CD8-positive, alpha-beta memory T cell (primary cell): ENCODE measurements at regions not wholly inside any gene's neighbourhood (a gene's known extent, or its start where the extent isn't known, plus 50 kb on each side); places are given as distances from the start of the nearest gene placed in this dataset.

ENCODE experiments used
- CTCF ChIA-PET: fragments of 350-600 bp; sonication (Branson Sonifier 250); formaldehyde crosslinking; loops from one replicate; lab custom pipeline; 2021; ENCODE audit warnings: antibody characterized with exemption; lab: Charles Lee
- POLR2A ChIA-PET: fragments of 350-600 bp; sonication (Branson Sonifier 250); formaldehyde crosslinking; loops from one replicate; lab custom pipeline; 2021; ENCODE audit warnings: antibody characterized with exemption; lab: Charles Lee
- DNase-seq, 5 donors: peaks; one replicate each; pipeline versions ENCODE4 v3.0.0 to v3.0.0-alpha.2; 2020 to 2022; ENCODE audit warnings: mixed read lengths in 1 of 5
- H3K27ac ChIP-seq: one replicate; pipeline ENCODE4 v1.7.0; 2013; ENCODE audit warnings: low read depth, mild to moderate bottlenecking, low read length, moderate library complexity
- H3K27me3 ChIP-seq: 2 replicates; pipeline ENCODE4 v1.7.0; 2013; ENCODE audit warnings: low read length, mild to moderate bottlenecking; ENCODE audit not compliant: insufficient read depth, poor library complexity, severe bottlenecking
- H3K36me3 ChIP-seq: 2 replicates; pipeline ENCODE4 v1.7.0; 2013; ENCODE audit warnings: mild to moderate bottlenecking, low read length, moderate library complexity; ENCODE audit not compliant: insufficient read depth
- H3K4me1 ChIP-seq: 2 replicates; pipeline ENCODE4 v1.7.0; 2013; ENCODE audit warnings: mild to moderate bottlenecking, low read length, moderate library complexity; ENCODE audit not compliant: insufficient read depth
- H3K4me3 ChIP-seq: 2 replicates; pipeline ENCODE4 v1.7.0; 2013; ENCODE audit warnings: mild to moderate bottlenecking, low read length
- H3K9me3 ChIP-seq: 2 replicates; pipeline ENCODE4 v1.7.0; 2013; ENCODE audit warnings: mild to moderate bottlenecking, low read length
- H3K27ac Mint-ChIP-seq, 8 donors: one replicate each; pipeline ENCODE4 v1.8.0; 2020 to 2021; ENCODE audit warnings: mixed read lengths in 8 of 8, mild to moderate bottlenecking in 6 of 8, inconsistent platforms in 3 of 8, moderate library complexity in 3 of 8
- H3K27me3 Mint-ChIP-seq, 2 donors: one replicate each; pipeline ENCODE4 v1.8.0; 2020 to 2021; ENCODE audit warnings: mixed read lengths in 2 of 2, mild to moderate bottlenecking in 1 of 2, moderate library complexity in 1 of 2
- H3K36me3 Mint-ChIP-seq, 3 donors: one replicate each; pipeline ENCODE4 v1.8.0; 2020 to 2021; ENCODE audit warnings: mixed read lengths in 3 of 3, inconsistent platforms in 1 of 3, mild to moderate bottlenecking in 1 of 3
- H3K4me1 Mint-ChIP-seq, 3 donors: one replicate each; pipeline ENCODE4 v1.8.0; 2020 to 2021; ENCODE audit warnings: mixed read lengths in 3 of 3, inconsistent platforms in 1 of 3, mild to moderate bottlenecking in 1 of 3
- H3K4me3 Mint-ChIP-seq, 7 donors: one replicate each; pipeline ENCODE4 v1.8.0; 2020 to 2021; ENCODE audit warnings: mixed read lengths in 7 of 7, mild to moderate bottlenecking in 6 of 7, moderate library complexity in 4 of 7, inconsistent platforms in 2 of 7
- H3K9me3 Mint-ChIP-seq, 5 donors: one replicate each; pipeline ENCODE4 v1.8.0; 2020 to 2022; ENCODE audit warnings: mixed read lengths in 5 of 5, mild to moderate bottlenecking in 3 of 5, moderate library complexity in 2 of 5, inconsistent platforms in 1 of 5

DNA sequence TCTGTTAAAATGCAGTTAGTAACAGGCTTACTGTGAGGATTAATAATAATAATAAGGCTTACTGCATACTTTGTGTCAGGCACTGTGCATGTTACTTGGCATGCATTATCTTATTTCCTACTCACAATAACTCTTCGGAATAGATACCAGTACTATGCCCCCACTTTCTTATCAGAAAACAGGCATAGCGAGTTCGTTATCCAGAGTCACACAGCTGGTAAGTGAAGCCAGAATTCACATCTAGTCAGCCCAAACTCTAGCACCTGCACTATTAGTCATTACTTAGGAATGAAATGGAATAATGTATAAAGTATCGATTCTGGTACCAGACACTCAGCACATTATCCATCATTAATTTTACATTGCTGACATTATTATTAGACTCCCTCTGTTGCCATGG is 155.7 kb upstream of the BLID start:
- no peaks in the 10 kb centered on the region for H3K27me3 Mint-ChIP-seq
- H3K4me1 Mint-ChIP-seq: no peaks in the 10 kb centered on the region
- H3K4me1 ChIP-seq: no peaks in the 10 kb centered on the region
- no peak overlapping the region for H3K27ac ChIP-seq
- H3K4me3 Mint-ChIP-seq: no peak overlapping the region
- ChIA-PET CTCF (no interaction called here), POLR2A (no interaction called here)
- H3K27me3 ChIP-seq: no peaks in the 10 kb centered on the region
- no peaks in the 10 kb centered on the region for H3K36me3 ChIP-seq
- no peak overlapping the region for H3K27ac Mint-ChIP-seq
- no peaks in the 10 kb centered on the region for H3K9me3 ChIP-seq
- no peak for DNase-seq
- H3K36me3 Mint-ChIP-seq: no peaks in the 10 kb centered on the region
- no peak overlapping the region for H3K4me3 ChIP-seq
- H3K9me3 Mint-ChIP-seq: no peaks in the 10 kb centered on the region

DNA sequence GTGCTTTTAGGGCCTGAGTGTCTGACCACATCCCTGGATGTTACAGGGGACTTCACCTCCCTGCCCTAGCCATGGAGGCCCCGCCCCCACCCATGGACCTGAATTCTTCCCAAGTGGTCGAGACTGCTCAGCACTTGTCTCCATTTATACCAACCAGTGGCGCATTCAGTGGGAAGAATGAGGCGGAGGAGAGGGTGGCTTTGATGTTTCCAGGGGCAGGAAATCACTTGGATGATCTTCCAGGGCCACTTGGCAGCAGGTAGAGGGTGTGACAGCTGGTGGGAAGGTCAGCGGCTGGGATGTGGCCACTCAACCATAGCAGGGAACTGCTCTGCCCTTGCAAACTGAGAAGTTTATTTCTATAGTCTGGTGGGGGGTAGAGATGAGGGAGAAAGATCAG is 155.1 kb upstream of the BLID start:
- Histone ChIP-seq H3K36me3 (no peaks in the 10 kb centered on the region), H3K4me1 (no peaks in the 10 kb centered on the region), H3K27ac (no peak overlapping the region), H3K9me3 (no peaks in the 10 kb centered on the region), H3K4me3 (no peak overlapping the region), H3K27me3 (no peaks in the 10 kb centered on the region)
- no peak for DNase-seq
- Mint-ChIP-seq H3K27me3 (no peaks in the 10 kb centered on the region), H3K27ac (no peak overlapping the region), H3K4me3 (no peak overlapping the region), H3K4me1 (no peaks in the 10 kb centered on the region), H3K9me3 (no peaks in the 10 kb centered on the region), H3K36me3 (no peaks in the 10 kb centered on the region)
- ChIA-PET CTCF (no interaction called here), POLR2A (no interaction called here)

DNA sequence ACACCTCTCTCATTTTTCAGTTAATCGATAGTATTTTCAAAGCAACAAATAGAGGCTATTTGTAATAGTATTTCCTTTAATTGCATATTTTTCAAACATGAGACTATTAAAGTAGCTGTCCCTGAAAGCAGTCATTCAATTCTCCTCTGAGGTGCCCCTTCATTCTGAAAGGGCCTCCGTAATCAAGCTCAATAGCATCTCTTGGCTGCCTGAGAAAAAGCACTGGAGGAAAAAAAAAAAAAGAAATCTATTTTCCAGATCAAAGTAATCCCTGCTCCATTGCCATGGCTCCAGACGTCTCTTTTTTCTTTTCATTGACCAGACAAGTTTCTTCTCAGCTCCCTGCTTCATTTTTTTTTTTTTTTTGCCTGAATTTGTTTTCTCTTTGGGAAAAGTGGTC is 154.5 kb upstream of the BLID start:
- ChIA-PET POLR2A (no interaction called here), CTCF (no interaction called here)
- no peaks in the 10 kb centered on the region for H3K27me3 Mint-ChIP-seq

DNA sequence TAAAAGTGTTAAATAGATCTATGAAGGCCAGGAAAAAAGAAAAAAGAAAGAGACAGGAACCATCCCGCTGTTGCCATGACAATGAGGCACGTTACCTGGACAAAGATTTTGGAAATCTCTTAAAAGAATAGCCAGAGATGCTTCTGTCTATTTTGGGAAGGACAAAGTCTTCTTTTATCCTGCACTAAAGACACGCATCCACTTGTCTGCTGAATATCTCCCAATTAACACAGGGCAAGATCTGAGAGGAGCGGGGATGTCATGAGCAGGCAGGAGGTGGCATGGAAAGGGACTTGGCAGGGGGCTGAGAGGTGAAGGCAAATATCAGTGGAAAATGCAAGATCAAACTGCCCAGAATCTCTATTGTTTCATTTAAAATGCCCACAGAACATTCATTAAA is 153.8 kb upstream of the BLID start:
- no peaks in the 10 kb centered on the region for H3K9me3 Mint-ChIP-seq
- CTCF ChIA-PET: no interaction called here
- no peak for DNase-seq

More for the DNA sequence above, 154.5 kb upstream of the BLID start:
- no peak overlapping the region for H3K4me3 Mint-ChIP-seq
- H3K27ac Mint-ChIP-seq: no peak overlapping the region
- H3K4me1 Mint-ChIP-seq: no peaks in the 10 kb centered on the region
- Histone ChIP-seq H3K4me1 (no peaks in the 10 kb centered on the region), H3K9me3 (no peaks in the 10 kb centered on the region), H3K27ac (no peak overlapping the region), H3K36me3 (no peaks in the 10 kb centered on the region), H3K4me3 (no peak overlapping the region), H3K27me3 (no peaks in the 10 kb centered on the region)
- H3K9me3 Mint-ChIP-seq: no peaks in the 10 kb centered on the region
- H3K36me3 Mint-ChIP-seq: no peaks in the 10 kb centered on the region
- DNase-seq: no peak

DNA sequence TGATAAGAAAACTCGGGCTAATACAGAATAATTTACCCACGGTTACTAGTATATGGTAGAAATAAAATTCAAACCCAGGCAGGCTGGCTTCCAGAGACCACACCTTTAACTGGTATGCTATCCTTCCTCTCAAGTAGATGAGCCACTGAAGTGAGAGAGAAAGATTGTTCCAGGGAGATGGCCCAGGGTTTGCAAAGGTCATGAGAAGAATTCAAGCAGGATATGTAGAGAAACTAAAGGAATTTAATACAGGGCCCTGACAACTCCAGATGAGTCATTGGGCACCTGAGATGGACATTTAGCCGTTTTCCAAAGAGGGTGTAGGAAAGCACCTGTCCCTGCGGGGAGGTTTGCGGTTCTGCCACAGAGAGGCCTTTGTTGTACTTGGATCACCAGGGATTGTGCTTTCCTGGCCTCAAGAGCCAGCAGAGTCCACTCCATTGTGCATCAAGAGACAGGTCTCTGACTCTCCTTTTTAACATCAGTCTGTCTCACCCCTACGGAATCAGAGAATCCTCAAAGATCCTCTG is 152.7 kb upstream of the BLID start:
- H3K27me3 Mint-ChIP-seq: no peaks in the 10 kb centered on the region

More for the DNA sequence above, 153.8 kb upstream of the BLID start:
- Histone ChIP-seq H3K27me3 (no peaks in the 10 kb centered on the region), H3K9me3 (no peaks in the 10 kb centered on the region), H3K4me3 (no peak overlapping the region), H3K36me3 (no peaks in the 10 kb centered on the region), H3K27ac (no peak overlapping the region), H3K4me1 (no peaks in the 10 kb centered on the region)
- H3K36me3 Mint-ChIP-seq: no peaks in the 10 kb centered on the region
- H3K27ac Mint-ChIP-seq: no peak overlapping the region
- H3K4me1 Mint-ChIP-seq: no peaks in the 10 kb centered on the region
- H3K4me3 Mint-ChIP-seq: no peak overlapping the region
- H3K27me3 Mint-ChIP-seq: no peaks in the 10 kb centered on the region
- POLR2A ChIA-PET: no interaction called here

DNA sequence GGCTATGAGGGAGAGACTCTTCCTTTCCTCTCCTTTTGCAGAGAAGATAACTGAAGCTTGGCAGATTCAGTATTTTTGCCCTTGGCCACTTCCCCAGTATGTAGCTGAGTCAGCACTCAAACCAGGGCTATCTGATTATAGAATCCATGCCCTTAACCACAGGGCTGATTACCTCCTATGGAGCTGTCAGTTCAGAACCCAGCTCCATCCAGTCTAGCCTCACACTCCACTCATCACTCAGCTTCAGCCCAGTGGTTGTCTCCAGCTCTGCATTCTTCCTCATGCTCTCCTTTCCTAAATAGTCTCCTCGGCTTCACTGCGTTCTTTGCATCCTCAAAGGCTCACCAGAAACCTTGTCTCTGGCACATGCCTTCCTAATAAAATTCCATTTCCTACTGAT is 151.6 kb upstream of the BLID start:
- Histone ChIP-seq H3K27ac (no peak overlapping the region), H3K4me3 (no peak overlapping the region), H3K27me3 (no peaks in the 10 kb centered on the region), H3K4me1 (no peaks in the 10 kb centered on the region), H3K36me3 (no peaks in the 10 kb centered on the region), H3K9me3 (no peaks in the 10 kb centered on the region)
- no peak overlapping the region for H3K27ac Mint-ChIP-seq
- peaks cover 0 to 2% (median 0%) of the 10 kb centered on the region in 5 donors for H3K9me3 Mint-ChIP-seq
- H3K27me3 Mint-ChIP-seq: no peaks in the 10 kb centered on the region
- H3K4me1 Mint-ChIP-seq: no peaks in the 10 kb centered on the region
- no peaks in the 10 kb centered on the region for H3K36me3 Mint-ChIP-seq
- no peak for DNase-seq
- POLR2A ChIA-PET: no interaction called here
- CTCF ChIA-PET: no interaction called here
- H3K4me3 Mint-ChIP-seq: no peak overlapping the region

More for the DNA sequence above, 152.7 kb upstream of the BLID start:
- Histone ChIP-seq H3K4me1 (no peaks in the 10 kb centered on the region), H3K27me3 (no peaks in the 10 kb centered on the region), H3K9me3 (no peaks in the 10 kb centered on the region), H3K36me3 (no peaks in the 10 kb centered on the region), H3K27ac (no peak overlapping the region), H3K4me3 (no peak overlapping the region)
- H3K4me1 Mint-ChIP-seq: no peaks in the 10 kb centered on the region
- no peak overlapping the region for H3K4me3 Mint-ChIP-seq
- no peaks in the 10 kb centered on the region for H3K36me3 Mint-ChIP-seq
- DNase-seq: no peak
- H3K9me3 Mint-ChIP-seq: no peaks in the 10 kb centered on the region
- ChIA-PET CTCF (no interaction called here), POLR2A (no interaction called here)
- peak overlapping the region in 1 of 8 donors; percentile 41 for H3K27ac Mint-ChIP-seq

DNA sequence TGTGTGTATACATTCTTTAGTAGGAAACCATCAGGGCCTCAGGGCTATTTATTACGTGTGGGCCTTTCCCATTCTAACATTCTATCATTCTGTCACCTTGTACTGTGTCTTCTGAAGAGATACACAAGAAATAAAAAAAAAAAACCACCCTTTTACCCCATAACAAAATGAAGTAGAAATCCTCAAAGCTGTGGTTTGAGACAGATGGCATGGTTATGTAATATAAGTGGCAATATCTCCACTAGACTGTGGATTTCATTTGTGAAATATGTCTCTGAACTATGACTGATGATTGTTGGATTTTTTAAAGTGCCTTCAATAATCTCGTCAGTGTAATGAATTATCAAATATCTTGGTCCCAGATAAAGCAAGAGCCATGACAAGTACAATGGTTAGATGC is 150.0 kb upstream of the BLID start:
- H3K36me3 Mint-ChIP-seq: no peaks in the 10 kb centered on the region
- no peak overlapping the region for H3K27ac Mint-ChIP-seq
- no peaks in the 10 kb centered on the region for H3K27me3 Mint-ChIP-seq
- Histone ChIP-seq H3K9me3 (no peaks in the 10 kb centered on the region), H3K27ac (no peak overlapping the region), H3K4me1 (no peaks in the 10 kb centered on the region), H3K27me3 (no peaks in the 10 kb centered on the region), H3K36me3 (no peaks in the 10 kb centered on the region), H3K4me3 (no peak overlapping the region)
- H3K4me3 Mint-ChIP-seq: no peak overlapping the region
- no peak for DNase-seq
- no peaks in the 10 kb centered on the region for H3K4me1 Mint-ChIP-seq
- CTCF ChIA-PET: no interaction called here
- peaks cover 0 to 8% (median 0%) of the 10 kb centered on the region in 5 donors for H3K9me3 Mint-ChIP-seq
- POLR2A ChIA-PET: no interaction called here

DNA sequence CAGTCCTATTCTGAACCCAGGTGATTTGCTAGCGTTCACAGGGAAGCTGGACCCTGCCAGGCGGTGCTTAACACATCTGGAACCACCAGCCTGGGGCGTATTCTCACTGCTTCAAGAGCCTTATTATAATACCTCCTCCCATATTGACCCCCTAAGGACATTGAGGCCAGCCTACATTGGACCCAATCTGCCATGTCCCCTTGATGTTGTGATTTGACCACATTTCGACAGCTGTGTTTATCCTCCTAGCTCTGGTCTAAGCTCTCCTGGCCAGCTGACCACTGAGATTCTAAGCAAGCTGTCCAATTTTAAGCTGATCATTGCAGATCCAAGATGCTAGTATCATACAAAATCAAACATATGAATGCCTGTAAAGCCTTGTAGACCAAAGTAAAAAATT is 148.1 kb upstream of the BLID start:
- no peak for DNase-seq
- Histone ChIP-seq H3K27ac (no peak overlapping the region), H3K9me3 (no peaks in the 10 kb centered on the region), H3K27me3 (no peaks in the 10 kb centered on the region), H3K4me1 (no peaks in the 10 kb centered on the region), H3K4me3 (no peak overlapping the region), H3K36me3 (no peaks in the 10 kb centered on the region)
- H3K4me1 Mint-ChIP-seq: no peaks in the 10 kb centered on the region
- H3K36me3 Mint-ChIP-seq: no peaks in the 10 kb centered on the region
- H3K27ac Mint-ChIP-seq: peak overlapping the region in 1 of 8 donors; percentile 73
- POLR2A ChIA-PET: no interaction called here
- H3K4me3 Mint-ChIP-seq: no peak overlapping the region
- H3K27me3 Mint-ChIP-seq: no peaks in the 10 kb centered on the region
- H3K9me3 Mint-ChIP-seq: peaks cover 0 to 12% (median 0%) of the 10 kb centered on the region in 5 donors
- CTCF ChIA-PET: no interaction called here

DNA sequence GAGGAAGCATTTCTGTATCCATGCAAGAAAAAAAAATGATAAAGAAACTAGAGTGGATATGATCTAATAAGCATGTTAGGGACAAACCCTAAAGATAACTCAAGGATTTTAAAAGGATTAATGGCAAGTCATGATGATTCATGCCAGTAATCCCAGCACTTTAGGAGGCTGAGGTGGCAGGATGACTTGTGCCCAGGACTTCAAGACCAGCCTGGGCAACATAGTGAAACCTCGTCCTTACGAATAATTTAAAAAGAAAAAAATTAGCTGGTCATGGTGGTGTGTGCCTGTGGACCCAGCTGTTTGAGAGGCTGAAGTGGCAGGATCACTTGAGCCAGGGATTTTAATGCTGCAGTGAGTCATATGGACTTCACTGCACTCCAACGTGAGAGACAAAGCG is 145.5 kb upstream of the BLID start:
- H3K27me3 Mint-ChIP-seq: peaks cover 0 to 4% of the 10 kb centered on the region in 2 donors
- H3K9me3 ChIP-seq: no peaks in the 10 kb centered on the region
- H3K27ac ChIP-seq: no peak overlapping the region
- no peak overlapping the region for H3K27ac Mint-ChIP-seq
- no peak overlapping the region for H3K4me3 ChIP-seq
- no peaks in the 10 kb centered on the region for H3K4me1 ChIP-seq
- POLR2A ChIA-PET: no interaction called here
- CTCF ChIA-PET: no interaction called here
- no peaks in the 10 kb centered on the region for H3K36me3 Mint-ChIP-seq
- no peak overlapping the region for H3K4me3 Mint-ChIP-seq
- no peaks in the 10 kb centered on the region for H3K27me3 ChIP-seq
- no peaks in the 10 kb centered on the region for H3K4me1 Mint-ChIP-seq
- no peak for DNase-seq
- peaks cover 0 to 12% (median 0%) of the 10 kb centered on the region in 5 donors for H3K9me3 Mint-ChIP-seq
- H3K36me3 ChIP-seq: no peaks in the 10 kb centered on the region
